ENCODE measurements at regions not wholly inside any gene's neighbourhood (a gene's known extent, or its start where the extent isn't known, plus 50 kb on each side); places are given as distances from the start of the nearest gene placed in this dataset.

- H3K4me3 ChIP-seq (ENCODE audit: low read depth in 1 of 2, low read length in 2 of 2): no peak overlapping the region
Observed at GRCh38 chr12:13794706-13795105, 186.7 kb downstream of the GRIN2B start.

GRCh38 chr12:13790317-13790716, 191.1 kb downstream of the GRIN2B start:
- H3K9me3 ChIP-seq (ENCODE audit: control insufficient read depth in 1 of 2, low read length in 2 of 2): no peaks in the 10 kb centered on the region
- no peak overlapping the region for H3K4me3 ChIP-seq (ENCODE audit: low read depth in 1 of 2, low read length in 2 of 2)
- no peaks in the 10 kb centered on the region for H3K27me3 ChIP-seq (ENCODE audit: low read depth, low read length)

More at GRCh38 chr12:13794706-13795105, 186.7 kb downstream of the GRIN2B start:
- Histone ChIP-seq H3K27ac (ENCODE audit: low read length) (no peak overlapping the region), H3K36me3 (ENCODE audit: control insufficient read depth in 1 of 2, insufficient read depth in 2 of 2, low read length in 2 of 2) (no peaks in the 10 kb centered on the region), H3K27me3 (ENCODE audit: low read depth, low read length) (no peaks in the 10 kb centered on the region), H3K4me1 (ENCODE audit: control insufficient read depth in 1 of 2, insufficient read depth in 2 of 2, low read length in 2 of 2) (no peaks in the 10 kb centered on the region), H3K9me3 (ENCODE audit: control insufficient read depth in 1 of 2, low read length in 2 of 2) (no peaks in the 10 kb centered on the region)

DNA sequence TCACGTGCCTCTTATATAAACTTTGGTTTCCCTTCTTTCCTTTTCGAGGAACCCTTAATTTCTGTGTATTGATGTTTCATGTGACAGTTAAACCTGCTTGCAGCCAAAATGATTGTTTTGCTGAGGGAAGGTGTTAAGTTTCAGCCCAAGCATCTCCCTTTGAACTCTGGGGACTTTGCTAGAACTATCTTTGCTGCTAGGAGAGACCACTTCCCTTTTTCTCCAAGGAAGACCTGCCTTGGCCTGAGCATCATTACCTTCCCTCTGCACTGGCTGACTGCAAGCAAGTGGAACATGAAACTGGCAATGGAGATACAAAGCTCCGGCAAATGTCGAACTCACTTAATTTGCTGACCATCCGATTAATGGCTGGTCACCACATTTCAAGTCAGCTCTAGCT, 192.8 kb downstream of the GRIN2B start:
- Histone ChIP-seq H3K27ac (ENCODE audit: low read length) (no peak overlapping the region), H3K27me3 (ENCODE audit: low read depth, low read length) (no peaks in the 10 kb centered on the region), H3K4me1 (ENCODE audit: control insufficient read depth in 1 of 2, insufficient read depth in 2 of 2, low read length in 2 of 2) (no peaks in the 10 kb centered on the region), H3K4me3 (ENCODE audit: low read depth in 1 of 2, low read length in 2 of 2) (no peak overlapping the region), H3K9me3 (ENCODE audit: control insufficient read depth in 1 of 2, low read length in 2 of 2) (no peaks in the 10 kb centered on the region), H3K36me3 (ENCODE audit: control insufficient read depth in 1 of 2, insufficient read depth in 2 of 2, low read length in 2 of 2) (no peaks in the 10 kb centered on the region)

More at GRCh38 chr12:13790317-13790716, 191.1 kb downstream of the GRIN2B start:
- Histone ChIP-seq H3K27ac (ENCODE audit: low read length) (no peak overlapping the region), H3K36me3 (ENCODE audit: control insufficient read depth in 1 of 2, insufficient read depth in 2 of 2, low read length in 2 of 2) (no peaks in the 10 kb centered on the region), H3K4me1 (ENCODE audit: control insufficient read depth in 1 of 2, insufficient read depth in 2 of 2, low read length in 2 of 2) (no peaks in the 10 kb centered on the region)

DNA sequence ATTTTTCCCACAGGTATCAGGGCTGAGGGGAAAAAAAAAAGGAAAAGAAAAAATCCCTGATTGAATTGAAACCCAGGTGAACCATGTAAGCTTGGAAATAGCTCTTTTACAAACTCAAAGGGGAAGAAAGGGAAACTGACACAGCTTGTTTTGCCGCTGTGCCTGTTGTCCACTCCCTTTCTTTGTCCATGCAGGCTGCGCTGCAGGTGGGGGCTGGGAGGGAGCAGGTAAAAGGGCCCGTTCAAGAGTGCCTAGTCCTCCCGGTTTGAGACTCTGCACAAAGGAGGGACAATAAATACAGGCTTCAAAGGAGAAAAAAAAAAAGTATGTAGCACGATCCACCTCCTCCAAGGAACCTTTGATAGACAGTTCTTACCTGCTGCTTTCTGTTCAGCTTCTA, 194.8 kb downstream of the GRIN2B start:
- Histone ChIP-seq H3K36me3 (ENCODE audit: control insufficient read depth in 1 of 2, insufficient read depth in 2 of 2, low read length in 2 of 2) (no peaks in the 10 kb centered on the region), H3K9me3 (ENCODE audit: control insufficient read depth in 1 of 2, low read length in 2 of 2) (no peaks in the 10 kb centered on the region), H3K4me3 (ENCODE audit: low read depth in 1 of 2, low read length in 2 of 2) (no peak overlapping the region), H3K27me3 (ENCODE audit: low read depth, low read length) (no peaks in the 10 kb centered on the region), H3K27ac (ENCODE audit: low read length) (no peak overlapping the region), H3K4me1 (ENCODE audit: control insufficient read depth in 1 of 2, insufficient read depth in 2 of 2, low read length in 2 of 2) (no peaks in the 10 kb centered on the region)

DNA sequence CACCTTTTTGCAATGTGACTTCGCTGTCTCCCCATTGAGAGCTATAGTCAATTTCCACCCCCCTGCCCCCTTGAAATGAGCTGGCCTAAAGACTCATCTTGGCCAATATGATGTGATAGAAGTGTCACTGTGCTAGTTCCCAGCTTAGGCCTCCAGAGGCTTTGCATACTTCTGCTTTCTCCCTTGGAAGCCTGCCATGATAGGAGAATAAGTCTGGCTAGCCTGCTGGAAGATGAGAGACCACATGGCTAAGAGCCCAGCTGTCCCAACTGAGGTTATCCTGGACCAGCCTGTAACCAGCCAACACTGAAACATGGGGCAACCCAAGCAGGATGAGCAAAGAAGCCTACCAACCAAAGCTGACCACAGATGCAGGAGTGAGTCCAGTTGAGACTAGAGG, 196.9 kb downstream of the GRIN2B start:
- no peak overlapping the region for H3K4me3 ChIP-seq (ENCODE audit: low read depth in 1 of 2, low read length in 2 of 2)
- H3K4me1 ChIP-seq (ENCODE audit: control insufficient read depth in 1 of 2, insufficient read depth in 2 of 2, low read length in 2 of 2): no peaks in the 10 kb centered on the region
- no peaks in the 10 kb centered on the region for H3K36me3 ChIP-seq (ENCODE audit: control insufficient read depth in 1 of 2, insufficient read depth in 2 of 2, low read length in 2 of 2)
- no peaks in the 10 kb centered on the region for H3K9me3 ChIP-seq (ENCODE audit: control insufficient read depth in 1 of 2, low read length in 2 of 2)
- no peak overlapping the region for H3K27ac ChIP-seq (ENCODE audit: low read length)
- no peaks in the 10 kb centered on the region for H3K27me3 ChIP-seq (ENCODE audit: low read depth, low read length)

DNA sequence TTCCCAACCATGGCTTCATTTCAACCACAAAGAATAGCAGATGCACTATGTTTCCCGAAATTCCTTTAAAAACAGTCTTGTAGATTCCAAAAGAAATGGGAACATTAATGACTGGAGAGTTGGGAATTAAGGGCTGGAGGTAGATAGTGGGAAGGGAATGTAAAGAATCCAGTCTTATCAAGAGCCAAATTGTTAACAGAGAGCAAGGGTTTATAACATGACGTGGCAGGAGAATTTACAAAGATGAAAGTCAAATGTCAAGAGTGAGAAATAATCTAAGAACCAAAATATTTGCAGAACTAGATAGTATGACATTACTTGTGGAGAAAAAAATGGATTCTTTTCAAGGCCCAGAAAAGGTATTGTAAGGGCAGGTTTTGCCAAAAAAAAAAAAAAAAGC, 200.9 kb downstream of the GRIN2B start:
- Histone ChIP-seq H3K9me3 (ENCODE audit: control insufficient read depth in 1 of 2, low read length in 2 of 2) (no peaks in the 10 kb centered on the region), H3K27me3 (ENCODE audit: low read depth, low read length) (no peaks in the 10 kb centered on the region), H3K4me3 (ENCODE audit: low read depth in 1 of 2, low read length in 2 of 2) (no peak overlapping the region), H3K4me1 (ENCODE audit: control insufficient read depth in 1 of 2, insufficient read depth in 2 of 2, low read length in 2 of 2) (no peaks in the 10 kb centered on the region), H3K27ac (ENCODE audit: low read length) (no peak overlapping the region), H3K36me3 (ENCODE audit: control insufficient read depth in 1 of 2, insufficient read depth in 2 of 2, low read length in 2 of 2) (no peaks in the 10 kb centered on the region)

- H3K4me1 ChIP-seq (ENCODE audit: control insufficient read depth in 1 of 2, insufficient read depth in 2 of 2, low read length in 2 of 2): no peaks in the 10 kb centered on the region
- no peaks in the 10 kb centered on the region for H3K27me3 ChIP-seq (ENCODE audit: low read depth, low read length)
- no peak overlapping the region for H3K4me3 ChIP-seq (ENCODE audit: low read depth in 1 of 2, low read length in 2 of 2)
- H3K36me3 ChIP-seq (ENCODE audit: control insufficient read depth in 1 of 2, insufficient read depth in 2 of 2, low read length in 2 of 2): no peaks in the 10 kb centered on the region
- no peak overlapping the region for H3K27ac ChIP-seq (ENCODE audit: low read length)
- no peaks in the 10 kb centered on the region for H3K9me3 ChIP-seq (ENCODE audit: control insufficient read depth in 1 of 2, low read length in 2 of 2)
Observed at GRCh38 chr12:13777374-13777773, 204.0 kb downstream of the GRIN2B start.

GRCh38 chr12:13772264-13772663, 209.1 kb downstream of the GRIN2B start:
- no peak overlapping the region for H3K27ac ChIP-seq (ENCODE audit: low read length)
- no peaks in the 10 kb centered on the region for H3K4me1 ChIP-seq (ENCODE audit: control insufficient read depth in 1 of 2, insufficient read depth in 2 of 2, low read length in 2 of 2)
- no peaks in the 10 kb centered on the region for H3K27me3 ChIP-seq (ENCODE audit: low read depth, low read length)
- no peaks in the 10 kb centered on the region for H3K9me3 ChIP-seq (ENCODE audit: control insufficient read depth in 1 of 2, low read length in 2 of 2)
- no peak overlapping the region for H3K4me3 ChIP-seq (ENCODE audit: low read depth in 1 of 2, low read length in 2 of 2)
- no peaks in the 10 kb centered on the region for H3K36me3 ChIP-seq (ENCODE audit: control insufficient read depth in 1 of 2, insufficient read depth in 2 of 2, low read length in 2 of 2)

DNA sequence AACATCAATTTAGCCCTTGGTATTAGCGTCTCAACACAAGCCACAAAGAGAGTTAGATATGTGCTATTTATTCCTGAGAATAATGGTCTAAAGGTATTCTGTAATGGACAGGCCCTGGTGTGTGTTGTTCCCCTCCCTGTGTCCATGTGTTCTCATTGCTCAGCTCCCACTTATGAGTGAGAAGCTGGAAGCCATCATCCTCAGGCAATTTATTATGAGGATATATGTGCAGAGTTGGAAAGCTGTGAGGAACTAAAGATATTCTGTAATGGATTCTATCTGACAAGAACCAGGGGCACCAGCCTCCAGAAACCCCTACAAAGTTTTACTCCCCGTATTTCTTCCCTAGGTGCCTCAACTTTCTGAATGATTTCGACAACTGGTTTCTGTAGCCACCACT, 210.8 kb downstream of the GRIN2B start:
- no peaks in the 10 kb centered on the region for H3K27me3 ChIP-seq (ENCODE audit: low read depth, low read length)
- no peaks in the 10 kb centered on the region for H3K9me3 ChIP-seq (ENCODE audit: control insufficient read depth in 1 of 2, low read length in 2 of 2)
- H3K27ac ChIP-seq (ENCODE audit: low read length): no peak overlapping the region
- no peaks in the 10 kb centered on the region for H3K4me1 ChIP-seq (ENCODE audit: control insufficient read depth in 1 of 2, insufficient read depth in 2 of 2, low read length in 2 of 2)
- no peaks in the 10 kb centered on the region for H3K36me3 ChIP-seq (ENCODE audit: control insufficient read depth in 1 of 2, insufficient read depth in 2 of 2, low read length in 2 of 2)
- no peak overlapping the region for H3K4me3 ChIP-seq (ENCODE audit: low read depth in 1 of 2, low read length in 2 of 2)

DNA sequence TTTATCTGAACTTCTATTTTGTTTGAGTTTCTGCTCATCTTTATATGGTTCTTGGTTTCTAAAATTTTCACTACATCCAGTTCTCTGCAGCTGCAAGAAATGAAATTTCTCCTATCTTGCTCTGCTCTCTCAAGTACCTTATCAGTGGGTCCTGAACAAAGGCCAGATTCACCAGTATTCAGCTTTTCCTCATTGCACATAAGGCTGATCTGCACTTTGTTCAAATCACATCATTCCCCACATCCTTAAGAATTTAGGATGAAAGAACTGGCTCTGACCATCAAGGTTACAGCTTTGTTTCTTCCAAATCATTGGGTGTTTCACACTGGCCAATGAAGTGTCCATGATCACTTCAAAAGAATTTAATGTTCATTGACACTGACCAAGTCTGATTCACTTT, 211.4 kb downstream of the GRIN2B start:
- no peak overlapping the region for H3K4me3 ChIP-seq (ENCODE audit: low read depth in 1 of 2, low read length in 2 of 2)
- H3K36me3 ChIP-seq (ENCODE audit: control insufficient read depth in 1 of 2, insufficient read depth in 2 of 2, low read length in 2 of 2): no peaks in the 10 kb centered on the region
- no peak overlapping the region for H3K27ac ChIP-seq (ENCODE audit: low read length)
- no peaks in the 10 kb centered on the region for H3K4me1 ChIP-seq (ENCODE audit: control insufficient read depth in 1 of 2, insufficient read depth in 2 of 2, low read length in 2 of 2)
- no peaks in the 10 kb centered on the region for H3K27me3 ChIP-seq (ENCODE audit: low read depth, low read length)
- H3K9me3 ChIP-seq (ENCODE audit: control insufficient read depth in 1 of 2, low read length in 2 of 2): no peaks in the 10 kb centered on the region

GRCh38 chr12:13769273-13769672, 212.1 kb downstream of the GRIN2B start:
- H3K27ac ChIP-seq (ENCODE audit: low read length): no peak overlapping the region
- no peaks in the 10 kb centered on the region for H3K36me3 ChIP-seq (ENCODE audit: control insufficient read depth in 1 of 2, insufficient read depth in 2 of 2, low read length in 2 of 2)
- H3K4me1 ChIP-seq (ENCODE audit: control insufficient read depth in 1 of 2, insufficient read depth in 2 of 2, low read length in 2 of 2): no peaks in the 10 kb centered on the region
- H3K9me3 ChIP-seq (ENCODE audit: control insufficient read depth in 1 of 2, low read length in 2 of 2): no peaks in the 10 kb centered on the region
- no peak overlapping the region for H3K4me3 ChIP-seq (ENCODE audit: low read depth in 1 of 2, low read length in 2 of 2)
- H3K27me3 ChIP-seq (ENCODE audit: low read depth, low read length): no peaks in the 10 kb centered on the region

DNA sequence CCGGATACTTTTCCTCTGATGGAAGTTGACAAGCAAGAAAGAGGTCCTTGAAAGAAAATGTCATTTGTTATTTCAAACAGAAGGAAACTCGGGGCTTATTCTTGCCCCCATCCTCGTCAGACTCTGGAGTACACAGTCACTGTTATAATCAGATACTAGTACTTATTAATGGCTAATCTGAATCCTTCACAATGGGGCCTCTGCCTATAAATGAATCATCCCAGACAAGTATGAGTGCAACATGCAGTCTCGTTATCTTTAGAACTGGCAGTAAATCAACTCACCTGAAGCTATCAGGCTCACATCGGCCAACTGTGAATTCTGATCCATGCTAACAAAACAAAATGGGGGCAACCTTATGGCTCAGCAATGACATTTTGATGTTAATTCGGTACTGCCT, 216.7 kb downstream of the GRIN2B start:
- H3K4me1 ChIP-seq (ENCODE audit: control insufficient read depth in 1 of 2, insufficient read depth in 2 of 2, low read length in 2 of 2): no peaks in the 10 kb centered on the region

More for the DNA sequence above, 216.7 kb downstream of the GRIN2B start:
- Histone ChIP-seq H3K9me3 (ENCODE audit: control insufficient read depth in 1 of 2, low read length in 2 of 2) (no peaks in the 10 kb centered on the region), H3K36me3 (ENCODE audit: control insufficient read depth in 1 of 2, insufficient read depth in 2 of 2, low read length in 2 of 2) (no peaks in the 10 kb centered on the region), H3K27me3 (ENCODE audit: low read depth, low read length) (no peaks in the 10 kb centered on the region), H3K27ac (ENCODE audit: low read length) (no peak overlapping the region), H3K4me3 (ENCODE audit: low read depth in 1 of 2, low read length in 2 of 2) (no peak overlapping the region)

Measured in muscle layer of duodenum (tissue), 2 donors.